Ovary (tissue), 7 donors: ENCODE measurements at regions not wholly inside any gene's neighbourhood (a gene's known extent, or its start where the extent isn't known, plus 50 kb on each side); places are given as distances from the start of the nearest gene placed in this dataset.

Source experiments
- DNase-seq, 5 donors: peaks; one replicate each; pipeline ENCODE4 v3.0.0-alpha.2; 2019 to 2020
- H3K27ac ChIP-seq, 2 donors: fragments of 200-600 bp; one replicate each; pipeline versions ENCODE4 v1.5.1 to v1.8.0; 2019 to 2022
- H3K27me3 ChIP-seq: fragments of 200-600 bp; one replicate; pipeline ENCODE4 v1.8.0; 2022
- H3K36me3 ChIP-seq: fragments of 200-600 bp; sonication (generic); one replicate; pipeline ENCODE4 v1.5.1; 2019
- H3K4me1 ChIP-seq: one replicate; pipeline ENCODE4 v1.8.1; 2013; ENCODE audit warnings: mild to moderate bottlenecking, moderate library complexity; ENCODE audit not compliant: insufficient read depth
- H3K4me3 ChIP-seq: fragments of 200-600 bp; sonication (generic); one replicate; pipeline ENCODE4 v1.5.1; 2017
- H3K9me3 ChIP-seq, 2 donors: fragments of 200-600 bp in 1 of 2; sonication (generic) in 1 of 2; one replicate each; pipeline versions ENCODE4 v1.5.1 to v1.8.1; 2013 to 2019; ENCODE audit warnings: mild to moderate bottlenecking in 1 of 2, moderate library complexity in 1 of 2
- EP300 ChIP-seq: sonication (generic); formaldehyde crosslinking; IDR thresholded peaks from one replicate; pipeline ENCODE4 v1.6.1; 2017; ENCODE audit warnings: antibody characterized with exemption
- POLR2A ChIP-seq: fragments of 450-650 bp; IDR thresholded peaks from one replicate; pipeline ENCODE4 v1.6.1; 2017; ENCODE audit warnings: antibody characterized with exemption, mild to moderate bottlenecking, moderate library complexity
- WGBS, 3 donors: extraction: QIAGEN DNeasy Blood & Tissue Kit in 1 of 3; methylation state at CpG; one replicate each; pipeline versions ENCODE4 v1.1.5 to v1.1.7; 2013 to 2017; 5-methylcytosine and 5-hydroxymethylcytosine counted together
- intact Hi-C, 4 donors: fragments of 100-400 bp; cut with DNase I; formaldehyde crosslinking; loops; one replicate each; pipeline versions ENCODE4 v1.11.0 to v1.15.1; 2022 to 2023
- TF ChIP-seq, protein P1 (sequence below), 3 donors: fragments of 450-650 bp in 2 of 3; fragments of 200-600 bp in 1 of 3; IDR thresholded peaks; one replicate each; pipeline versions ENCODE4 v1.5.1 to v1.8.0; 2016 to 2022; ENCODE audit warnings: antibody characterized with exemption in 3 of 3, mild to moderate bottlenecking in 1 of 3
- donor health status: DM: no; HTN: no; CAD: no; lungs with moderate emphysema.
- donor health status: DM: no; HTN: no; CAD: no.
- donor health status: Bipolar disorder and iron deficiency.
- donor health status: DM: no; HTN: no; CAD: no.
- donor health status: DM: yes; HTN: yes; CAD: no.

DNA sequence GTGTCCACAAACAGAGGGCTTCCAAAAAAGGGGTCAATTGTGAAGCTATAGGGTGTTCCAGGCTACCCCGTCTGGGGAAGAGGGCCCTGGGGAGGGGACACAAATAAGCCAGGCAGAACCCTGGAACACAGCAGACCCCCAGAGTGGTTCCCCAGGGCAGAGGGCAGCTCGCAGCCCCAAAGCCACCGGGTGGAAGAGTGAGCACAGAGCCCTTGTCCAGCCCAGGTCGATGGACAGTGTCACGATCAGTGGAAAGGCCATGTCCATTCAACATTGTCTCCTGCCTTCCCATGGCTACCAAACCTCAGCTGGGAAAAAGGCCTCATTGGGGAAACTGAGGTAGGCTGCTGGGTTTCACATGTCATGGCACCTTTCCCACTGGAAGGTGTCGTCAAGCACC lies 131.4 kb downstream of the DICER1 start:
- DNase-seq, result no peak
- Histone ChIP-seq H3K4me3 (no peak overlapping the region), H3K4me1 (no peaks in the 10 kb centered on the region), H3K36me3 (no peaks in the 10 kb centered on the region), H3K27ac (no peak overlapping the region), H3K9me3 (no peaks in the 10 kb centered on the region), H3K27me3 (no peaks in the 10 kb centered on the region)
- WGBS, 3 donors, result 90 to 95% (median 92%) methylated on average over 6 of the region's 6 CpGs
- TF ChIP-seq, protein P1, sequence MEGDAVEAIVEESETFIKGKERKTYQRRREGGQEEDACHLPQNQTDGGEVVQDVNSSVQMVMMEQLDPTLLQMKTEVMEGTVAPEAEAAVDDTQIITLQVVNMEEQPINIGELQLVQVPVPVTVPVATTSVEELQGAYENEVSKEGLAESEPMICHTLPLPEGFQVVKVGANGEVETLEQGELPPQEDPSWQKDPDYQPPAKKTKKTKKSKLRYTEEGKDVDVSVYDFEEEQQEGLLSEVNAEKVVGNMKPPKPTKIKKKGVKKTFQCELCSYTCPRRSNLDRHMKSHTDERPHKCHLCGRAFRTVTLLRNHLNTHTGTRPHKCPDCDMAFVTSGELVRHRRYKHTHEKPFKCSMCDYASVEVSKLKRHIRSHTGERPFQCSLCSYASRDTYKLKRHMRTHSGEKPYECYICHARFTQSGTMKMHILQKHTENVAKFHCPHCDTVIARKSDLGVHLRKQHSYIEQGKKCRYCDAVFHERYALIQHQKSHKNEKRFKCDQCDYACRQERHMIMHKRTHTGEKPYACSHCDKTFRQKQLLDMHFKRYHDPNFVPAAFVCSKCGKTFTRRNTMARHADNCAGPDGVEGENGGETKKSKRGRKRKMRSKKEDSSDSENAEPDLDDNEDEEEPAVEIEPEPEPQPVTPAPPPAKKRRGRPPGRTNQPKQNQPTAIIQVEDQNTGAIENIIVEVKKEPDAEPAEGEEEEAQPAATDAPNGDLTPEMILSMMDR (IDR thresholded peaks at IDR 0.05), result no peak
- TF ChIP-seq POLR2A (no peak), EP300 (no peak)
- intact Hi-C loops, result no loop called here

DNA sequence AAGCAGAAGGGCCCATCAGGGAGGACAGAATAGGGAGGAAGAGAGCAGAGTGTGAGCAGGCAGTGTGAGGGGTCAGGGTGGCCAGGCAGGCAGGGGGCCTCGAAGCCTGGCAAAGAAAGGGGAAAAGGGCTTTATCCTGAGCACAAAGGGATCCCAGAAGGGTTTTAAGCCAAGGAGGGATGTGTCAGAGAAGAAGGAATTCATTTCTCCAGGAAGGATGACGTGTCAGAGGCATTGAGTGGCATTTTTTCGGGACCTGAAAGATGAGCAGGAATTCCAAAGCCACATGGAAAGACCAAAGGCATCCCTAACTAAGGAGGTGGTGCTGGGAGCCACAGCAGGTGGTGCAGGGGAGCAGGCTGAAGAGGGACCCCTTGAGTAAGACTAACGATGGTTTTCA lies 132.1 kb downstream of the DICER1 start:
- WGBS, 3 donors, result 54 to 61% (median 56%) methylated on average over 4 of the region's 4 CpGs

DNA sequence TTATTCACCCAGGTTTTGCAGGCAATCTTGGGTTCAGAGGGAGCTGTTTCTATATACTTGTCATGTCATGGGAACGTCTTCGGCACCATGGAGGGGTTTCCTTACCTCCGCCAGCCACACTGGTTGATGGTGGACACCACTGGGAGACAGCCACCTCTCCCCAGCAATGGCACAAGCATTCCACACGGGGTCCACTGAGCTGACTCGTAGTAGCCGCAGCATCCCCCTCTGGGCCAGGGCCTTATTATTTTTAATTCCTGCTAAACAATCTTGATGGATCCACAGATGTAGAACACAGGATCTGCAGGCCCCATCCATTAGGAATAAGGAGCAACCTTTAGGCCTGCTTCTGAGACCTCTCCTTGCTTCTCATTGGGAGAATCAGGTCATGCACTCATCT lies 132.9 kb downstream of the DICER1 start:
- intact Hi-C loops, result no loop called here
- no peak overlapping the region for H3K27ac ChIP-seq
- WGBS, 3 donors, result 87 to 93% (median 90%) methylated on average over 6 of the region's 6 CpGs
- no peaks in the 10 kb centered on the region for H3K9me3 ChIP-seq
- no peak for DNase-seq
- H3K4me3 ChIP-seq, result no peak overlapping the region
- TF ChIP-seq POLR2A (no peak), EP300 (no peak)
- no peaks in the 10 kb centered on the region for H3K27me3 ChIP-seq
- no peaks in the 10 kb centered on the region for H3K4me1 ChIP-seq
- no peaks in the 10 kb centered on the region for H3K36me3 ChIP-seq

More for the DNA sequence above, 132.1 kb downstream of the DICER1 start:
- intact Hi-C loops, result no loop called here
- H3K27ac ChIP-seq, result no peak overlapping the region
- no peaks in the 10 kb centered on the region for H3K9me3 ChIP-seq
- no peaks in the 10 kb centered on the region for H3K27me3 ChIP-seq
- DNase-seq, result no peak
- H3K4me3 ChIP-seq, result no peak overlapping the region
- no peaks in the 10 kb centered on the region for H3K4me1 ChIP-seq
- no peaks in the 10 kb centered on the region for H3K36me3 ChIP-seq
- no peak for TF ChIP-seq POLR2A
- TF ChIP-seq, protein P1 (IDR thresholded peaks at IDR 0.05), result no peak
- no peak for TF ChIP-seq EP300

DNA sequence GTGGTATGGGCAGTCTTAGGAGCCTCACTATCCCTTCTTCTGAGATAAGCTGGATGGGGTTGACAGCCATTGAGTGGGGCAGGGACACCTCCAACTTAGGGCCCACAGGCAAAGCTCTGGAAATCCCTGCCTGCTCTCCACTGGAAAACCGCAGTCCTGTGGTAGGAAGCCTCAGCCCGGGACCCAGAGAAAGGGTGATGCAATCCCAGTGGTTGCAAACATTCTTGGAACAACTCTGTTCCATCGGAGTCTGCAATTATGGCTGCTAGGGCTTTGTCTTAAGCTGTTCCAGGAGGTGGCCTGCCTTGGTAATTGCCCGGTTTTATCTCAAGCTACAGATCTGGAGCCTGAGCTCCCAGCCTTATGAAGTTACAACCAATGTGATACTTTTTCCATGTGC lies 133.4 kb downstream of the DICER1 start:
- intact Hi-C loops, result no loop called here
- Histone ChIP-seq H3K9me3 (no peaks in the 10 kb centered on the region), H3K27me3 (no peaks in the 10 kb centered on the region), H3K36me3 (no peaks in the 10 kb centered on the region), H3K4me3 (no peak overlapping the region), H3K27ac (no peak overlapping the region), H3K4me1 (no peaks in the 10 kb centered on the region)
- DNase-seq, result no peak
- TF ChIP-seq, protein P1 (IDR thresholded peaks at IDR 0.05), result no peak
- TF ChIP-seq EP300 (no peak), POLR2A (no peak)
- WGBS, 3 donors, result 73 to 85% (median 80%) methylated on average over 4 of the region's 4 CpGs

DNA sequence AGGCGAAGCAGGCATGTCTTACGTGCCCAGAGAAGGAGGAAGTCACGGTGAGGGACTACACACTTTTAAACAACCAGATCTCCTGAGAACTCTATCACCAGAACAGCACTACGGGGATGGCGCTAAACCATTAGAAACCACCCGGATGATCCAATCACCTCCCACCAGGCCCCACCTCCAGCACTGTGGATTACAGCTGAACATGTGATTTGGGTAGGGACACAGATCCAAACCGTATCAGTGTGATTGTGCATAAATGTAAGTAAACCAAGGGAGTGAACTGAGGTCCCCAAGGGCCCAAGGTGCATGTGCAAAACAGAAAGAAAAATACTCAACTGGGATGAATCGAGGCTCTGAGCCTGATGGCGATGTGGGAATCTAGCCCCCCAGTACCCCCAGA lies 134.2 kb downstream of the DICER1 start:
- DNase-seq, result no peak
- no peaks in the 10 kb centered on the region for H3K4me1 ChIP-seq
- no peaks in the 10 kb centered on the region for H3K36me3 ChIP-seq
- WGBS, 3 donors, result 84 to 91% (median 90%) methylated on average over 9 of the region's 9 CpGs
- no peaks in the 10 kb centered on the region for H3K27me3 ChIP-seq
- no peaks in the 10 kb centered on the region for H3K9me3 ChIP-seq
- no peak overlapping the region for H3K4me3 ChIP-seq
- intact Hi-C loops, result no loop called here
- TF ChIP-seq POLR2A (no peak), EP300 (no peak)
- TF ChIP-seq, protein P1 (IDR thresholded peaks at IDR 0.05), result no peak
- no peak overlapping the region for H3K27ac ChIP-seq
